Effector CD8-positive, alpha-beta T cell (primary cell): ENCODE measurements at regions not wholly inside any gene's neighbourhood (a gene's known extent, or its start where the extent isn't known, plus 50 kb on each side); places are given as distances from the start of the nearest gene placed in this dataset.
"Not testable (repeated sequence)": the region's sequence is repeated elsewhere in the genome, so short reads cannot be mapped to it uniquely, and the experiment has no call there.

Experiments used
- DNase-seq: peaks from one replicate; lab custom pipeline; 2025; lab: John Stamatoyannopoulos, UW

GRCh38 chr11:34001557-34002064 is 49.9 kb upstream of the CAPRIN1 start:
- no peak for DNase-seq

- DNase-seq = no peak
Observed at GRCh38 chr11:33999393-33999792, 52.1 kb upstream of the CAPRIN1 start.

- no peak for DNase-seq
Observed at GRCh38 chr11:33997584-33998251, 53.8 kb upstream of the CAPRIN1 start.

GRCh38 chr11:33996498-33997454 is 54.8 kb upstream of the CAPRIN1 start:
- DNase-seq = peak; percentile 43

GRCh38 chr11:33994937-33995336 is 56.6 kb upstream of the CAPRIN1 start:
- no peak for DNase-seq

- not testable (repeated sequence) for DNase-seq
Observed at GRCh38 chr11:33991136-33991535, 60.4 kb upstream of the CAPRIN1 start.

GRCh38 chr11:33990131-33990530 is 61.4 kb upstream of the CAPRIN1 start:
- DNase-seq = not testable (repeated sequence)

GRCh38 chr11:33989461-33989860 is 62.1 kb upstream of the CAPRIN1 start:
- no peak for DNase-seq

- DNase-seq = no peak
Observed at GRCh38 chr11:33988586-33989370, 62.8 kb upstream of the CAPRIN1 start.

- DNase-seq = peak; percentile 65
Observed at GRCh38 chr11:33987975-33988580, 63.5 kb upstream of the CAPRIN1 start.

- DNase-seq = no peak
Observed at GRCh38 chr11:33987545-33987944, 64.0 kb upstream of the CAPRIN1 start.

GRCh38 chr11:33986597-33987501 is 64.7 kb upstream of the CAPRIN1 start:
- not testable (repeated sequence) for DNase-seq

GRCh38 chr11:33984682-33985389 is 66.7 kb upstream of the CAPRIN1 start:
- no peak for DNase-seq

GRCh38 chr11:33982661-33983060 is 68.9 kb upstream of the CAPRIN1 start:
- no peak for DNase-seq

- no peak for DNase-seq
Observed at GRCh38 chr11:33980897-33981296, 70.6 kb upstream of the CAPRIN1 start.

- DNase-seq = no peak
Observed at GRCh38 chr11:33978376-33978775, 73.2 kb upstream of the CAPRIN1 start.

- DNase-seq = no peak
Observed at GRCh38 chr11:33977676-33978075, 73.9 kb upstream of the CAPRIN1 start.

- DNase-seq = no peak
Observed at GRCh38 chr11:33976495-33977199, 74.9 kb upstream of the CAPRIN1 start.

GRCh38 chr11:33974804-33975203 is 76.7 kb upstream of the CAPRIN1 start:
- DNase-seq = no peak
